Testis (tissue), 2 donors: ENCODE measurements at regions not wholly inside any gene's neighbourhood (a gene's known extent, or its start where the extent isn't known, plus 50 kb on each side); places are given as distances from the start of the nearest gene placed in this dataset.

Experiments
- DNase-seq: peaks from one replicate; pipeline ENCODE4 v3.0.0-alpha.2; 2019
- H3K27ac ChIP-seq, 2 donors: fragments of 200-600 bp; sonication (generic); one replicate each; pipeline ENCODE4 v1.5.1; 2019
- H3K27me3 ChIP-seq: fragments of 200-600 bp; sonication (generic); one replicate; pipeline ENCODE4 v1.5.1; 2019
- H3K36me3 ChIP-seq: fragments of 200-600 bp; sonication (generic); one replicate; pipeline ENCODE4 v1.5.1; 2017; ENCODE audit warnings: low read depth; ENCODE audit errors: missing control alignments
- H3K4me1 ChIP-seq: fragments of 200-600 bp; sonication (generic); one replicate; pipeline ENCODE4 v1.5.1; 2019
- H3K4me3 ChIP-seq, 2 donors: fragments of 200-600 bp; sonication (generic); one replicate each; pipeline ENCODE4 v1.5.1; 2017 to 2019
- H3K9me3 ChIP-seq: fragments of 200-600 bp; sonication (generic); one replicate; pipeline ENCODE4 v1.5.1; 2017
- CTCF ChIP-seq, 3 experiments: fragments of 450-650 bp in 2 of 3; fragments of 200-600 bp in 1 of 3; sonication (generic) in 1 of 3; IDR thresholded peaks; one replicate each; pipeline ENCODE4 v1.5.1; 2016 to 2019; ENCODE audit warnings: antibody characterized with exemption in 3 of 3, mild to moderate bottlenecking in 2 of 3, moderate library complexity in 1 of 3
- POLR2A ChIP-seq: fragments of 450-650 bp; IDR thresholded peaks from one replicate; pipeline ENCODE4 v1.6.1; 2017; ENCODE audit warnings: antibody characterized with exemption, mild to moderate bottlenecking, moderate library complexity
- WGBS, 2 donors: methylation state at CpG; one replicate each; pipeline ENCODE4 v1.1.5; 2018; 5-methylcytosine and 5-hydroxymethylcytosine counted together
- intact Hi-C: fragments of 100-400 bp; cut with DNase I; formaldehyde crosslinking; loops from one replicate; pipeline ENCODE4 v1.15.1; 2023; ENCODE audit warnings: low total_unique reads

- TF ChIP-seq POLR2A = no peak
- no peak for TF ChIP-seq CTCF (IDR thresholded peaks at IDR 0.05)
- no peak overlapping the region for H3K27ac ChIP-seq
- intact Hi-C loops = no loop called here
- peak; percentile 11 for DNase-seq
- no peaks in the 10 kb centered on the region for H3K36me3 ChIP-seq
- WGBS, 2 donors = 65 to 86% methylated on average over 4 of the region's 4 CpGs
- no peaks in the 10 kb centered on the region for H3K27me3 ChIP-seq
- H3K9me3 ChIP-seq = no peaks in the 10 kb centered on the region
- H3K4me1 ChIP-seq = peaks cover 2% of the 10 kb centered on the region
- H3K4me3 ChIP-seq = no peak overlapping the region
Observed at GRCh38 chr11:134562196-134562595, 150.2 kb upstream of the B3GAT1 start.

- Histone ChIP-seq H3K4me3 (no peak overlapping the region), H3K27me3 (no peaks in the 10 kb centered on the region), H3K9me3 (no peaks in the 10 kb centered on the region), H3K27ac (no peak overlapping the region), H3K4me1 (peaks cover 2% of the 10 kb centered on the region), H3K36me3 (no peaks in the 10 kb centered on the region)
- 82 to 84% methylated on average over 7 to 8 of the region's 8 CpGs for WGBS, 2 donors
- no peak for DNase-seq
- TF ChIP-seq CTCF (IDR thresholded peaks at IDR 0.05) = no peak
- TF ChIP-seq POLR2A = no peak
- intact Hi-C loops = no loop called here
Observed at GRCh38 chr11:134561331-134561720, 149.3 kb upstream of the B3GAT1 start.

- H3K36me3 ChIP-seq = no peaks in the 10 kb centered on the region
- H3K27ac ChIP-seq = no peak overlapping the region
- H3K4me1 ChIP-seq = peaks cover 2% of the 10 kb centered on the region
- intact Hi-C loops = no loop called here
- peak; percentile 7 for DNase-seq
- H3K9me3 ChIP-seq = no peaks in the 10 kb centered on the region
- WGBS, 2 donors = 53 to 60% methylated on average over 10 to 12 of the region's 12 CpGs
- H3K27me3 ChIP-seq = no peaks in the 10 kb centered on the region
- H3K4me3 ChIP-seq = no peak overlapping the region
- TF ChIP-seq CTCF (IDR thresholded peaks at IDR 0.05) (no peak), POLR2A (no peak)
Observed at GRCh38 chr11:134560566-134561330, 148.7 kb upstream of the B3GAT1 start.

- WGBS, 2 donors = 63 to 77% methylated on average over 6 of the region's 6 CpGs
- H3K4me1 ChIP-seq = peaks cover 2% of the 10 kb centered on the region
- intact Hi-C loops = no loop called here
- TF ChIP-seq POLR2A = no peak
- TF ChIP-seq CTCF (IDR thresholded peaks at IDR 0.05) = no peak
- no peak overlapping the region for H3K4me3 ChIP-seq
- no peaks in the 10 kb centered on the region for H3K36me3 ChIP-seq
- no peak overlapping the region for H3K27ac ChIP-seq
- no peaks in the 10 kb centered on the region for H3K27me3 ChIP-seq
- peak; percentile 10 for DNase-seq
- H3K9me3 ChIP-seq = no peaks in the 10 kb centered on the region
Observed at GRCh38 chr11:134560066-134560465, 148.0 kb upstream of the B3GAT1 start.

DNA sequence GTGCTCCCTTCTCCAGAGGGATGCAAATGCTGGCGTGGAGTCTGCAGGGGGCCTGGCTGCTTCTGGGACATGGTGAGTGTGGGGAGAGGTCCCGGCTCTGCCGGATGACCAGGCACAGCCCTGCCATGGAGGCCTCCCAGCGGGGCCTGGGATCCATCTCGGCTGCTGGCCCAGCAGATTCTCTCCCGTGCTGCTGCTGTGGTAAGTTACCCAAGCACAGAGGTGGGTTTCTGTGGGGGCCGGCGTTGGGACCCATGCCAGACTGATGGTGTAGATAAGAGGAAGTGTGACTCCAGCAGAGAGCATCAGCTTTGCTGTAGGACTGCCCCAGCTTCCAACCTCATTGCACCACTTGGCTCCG lies 147.5 kb upstream of the B3GAT1 start:
- H3K27me3 ChIP-seq = no peaks in the 10 kb centered on the region
- peak; percentile 4 for DNase-seq
- no peaks in the 10 kb centered on the region for H3K36me3 ChIP-seq
- H3K9me3 ChIP-seq = no peaks in the 10 kb centered on the region
- no peak overlapping the region for H3K27ac ChIP-seq
- TF ChIP-seq CTCF (IDR thresholded peaks at IDR 0.05) (no peak), POLR2A (no peak)
- no peak overlapping the region for H3K4me3 ChIP-seq
- intact Hi-C loops = no loop called here
- peaks cover 2% of the 10 kb centered on the region for H3K4me1 ChIP-seq
- whole genome bisulfite sequencing, 2 donors = 65 to 77% methylated on average over 9 of the region's 9 CpGs
